SK-N-SH (cell line): ENCODE measurements at regions not wholly inside any gene's neighbourhood (a gene's known extent, or its start where the extent isn't known, plus 50 kb on each side); places are given as distances from the start of the nearest gene placed in this dataset.
"Not testable (repeated sequence)": the region's sequence is repeated elsewhere in the genome, so short reads cannot be mapped to it uniquely, and the experiment has no call there.

Source experiments
- CTCF ChIA-PET: fragments of 300-600, 350-600 bp; formaldehyde crosslinking; extraction: SDS; loops from one replicate; lab custom pipeline; 2021; lab: Yijun Ruan, JAX
- POLR2A ChIA-PET: fragments of 350-600 bp; sonication (Branson Sonifier 250); formaldehyde crosslinking; extraction: SDS; loops from one replicate; lab custom pipeline; 2020; ENCODE audit warnings: antibody characterized with exemption, inconsistent platforms; lab: Yijun Ruan, JAX
- DNase-seq: peaks from one replicate; pipeline ENCODE4 v3.0.0; 2012
- H2AFZ ChIP-seq: fragments of 200-600 bp; sonication (generic); 2 replicates; pipeline ENCODE4 v1.8.1; 2016; ENCODE audit warnings: antibody characterized with exemption, mild to moderate bottlenecking, low read depth
- H3F3A ChIP-seq: fragments of 200-600 bp; sonication (generic); replicated peaks from 2 replicates; pipeline ENCODE3; 2016; ENCODE audit warnings: antibody characterized with exemption, mild to moderate bottlenecking; ENCODE audit not compliant: insufficient read depth
- H3K27ac ChIP-seq, 2 experiments: fragments of 200-500 bp in 1 of 2; fragments of 200-600 bp in 1 of 2; sonication (Bioruptor generic) in 1 of 2; sonication (generic), shearing (Covaris generic) in 1 of 2; 2 replicates each; pipeline versions ENCODE4 v1.5.1 to v1.6.1; 2014 to 2016; ENCODE audit warnings: low read depth in 2 of 2, inconsistent platforms in 1 of 2, low read length in 1 of 2, mild to moderate bottlenecking in 1 of 2, mixed read lengths in 1 of 2
- H3K27me3 ChIP-seq: fragments of 200-600 bp; sonication (generic), shearing (Covaris generic); 2 replicates; pipeline ENCODE4 v1.6.1; 2016; ENCODE audit warnings: mixed run types; ENCODE audit not compliant: insufficient read depth
- H3K36me3 ChIP-seq, 2 experiments: fragments of 200-500 bp in 1 of 2; fragments of 200-600 bp in 1 of 2; sonication (Bioruptor generic) in 1 of 2; sonication (generic) in 1 of 2; replicated peaks in 1 of 2; 2 replicates each; pipeline versions ENCODE3 to v1.5.1; 2014 to 2016; ENCODE audit warnings: low read length in 1 of 2, mild to moderate bottlenecking in 1 of 2; ENCODE audit not compliant: insufficient read depth in 2 of 2, control insufficient read depth in 1 of 2
- H3K4me1 ChIP-seq, 2 experiments: fragments of 200-500 bp in 1 of 2; fragments of 200-600 bp in 1 of 2; sonication (Bioruptor generic) in 1 of 2; sonication (generic), shearing (Covaris generic) in 1 of 2; 2 replicates each; pipeline versions ENCODE4 v1.5.1 to v1.6.1; 2014 to 2016; ENCODE audit warnings: low read depth in 1 of 2, low read length in 1 of 2, mixed run types in 1 of 2; ENCODE audit not compliant: insufficient read depth in 2 of 2, control insufficient read depth in 1 of 2
- H3K4me2 ChIP-seq: fragments of 200-600 bp; sonication (generic), shearing (Covaris generic); 2 replicates; pipeline ENCODE4 v1.6.1; 2017; ENCODE audit warnings: mixed run types
- H3K4me3 ChIP-seq, 2 experiments: fragments of 200-500 bp in 1 of 2; fragments of 200-600 bp in 1 of 2; sonication (Bioruptor generic) in 1 of 2; sonication (generic), shearing (Covaris generic) in 1 of 2; 2 replicates each; pipeline versions ENCODE4 v1.5.1 to v1.8.1; 2014 to 2016; ENCODE audit warnings: low read depth in 2 of 2, inconsistent platforms in 1 of 2, low read length in 1 of 2, mild to moderate bottlenecking in 1 of 2, mixed read lengths in 1 of 2, moderate library complexity in 1 of 2
- H3K79me2 ChIP-seq: fragments of 200-600 bp; sonication (generic); 2 replicates; pipeline ENCODE4 v1.8.1; 2017; ENCODE audit warnings: mild to moderate bottlenecking; ENCODE audit not compliant: insufficient read depth
- H3K9ac ChIP-seq: fragments of 200-600 bp; sonication (generic); 2 replicates; pipeline ENCODE4 v1.6.1; 2017; ENCODE audit warnings: mixed run types
- H3K9me2 ChIP-seq: fragments of 200-600 bp; sonication (generic); 2 replicates; pipeline ENCODE4 v1.6.1; 2017; ENCODE audit warnings: mixed run types
- H3K9me3 ChIP-seq: fragments of 200-600 bp; sonication (generic); 2 replicates; pipeline ENCODE4 v1.6.1; 2017; ENCODE audit warnings: mixed run types, mild to moderate bottlenecking, moderate library complexity
- H4K20me1 ChIP-seq: fragments of 200-600 bp; sonication (generic); 2 replicates; pipeline ENCODE4 v1.6.1; 2017; ENCODE audit warnings: mild to moderate bottlenecking, mixed run types; ENCODE audit not compliant: insufficient read depth
- JUND ChIP-seq: IDR thresholded peaks from 2 replicates; pipeline ENCODE4 v1.4.0; 2012
- MXI1 ChIP-seq: IDR thresholded peaks from 2 replicates; pipeline ENCODE4 v1.6.1; 2012; ENCODE audit warnings: mild to moderate bottlenecking, low read depth, low read length, improper control_type of control experiment
- RFX5 ChIP-seq: IDR thresholded peaks from 2 replicates; pipeline ENCODE4 v1.6.1; 2012; ENCODE audit warnings: mild to moderate bottlenecking, improper control_type of control experiment, low read length
- RXRA ChIP-seq: IDR thresholded peaks from 2 replicates; pipeline ENCODE4 v1.4.0; 2012; ENCODE audit warnings: low read depth, mild to moderate bottlenecking, borderline replicate concordance
- WGBS: methylation state at CpG from one replicate; pipeline ENCODE4 v1.1.6; 2017; ENCODE audit warnings: low lambda C conversion rate; 5-methylcytosine and 5-hydroxymethylcytosine counted together
- TF ChIP-seq, protein P1 (sequence below): IDR thresholded peaks from 2 replicates; pipeline ENCODE4; 2012
- TF ChIP-seq, protein P2 (sequence below): fragments of 150-350 bp; IDR thresholded peaks from 2 replicates; pipeline ENCODE4 v1.6.1; 2017; ENCODE audit warnings: antibody characterized with exemption, low read length, low read depth, borderline replicate concordance
- TF ChIP-seq, protein P3 (sequence below): fragments of 200-600 bp; sonication (generic); IDR thresholded peaks from 2 replicates; pipeline ENCODE4 v1.6.1; 2017; ENCODE audit warnings: antibody characterized with exemption, mild to moderate bottlenecking, moderate library complexity
- TF ChIP-seq, protein P4 (sequence below): IDR thresholded peaks from 2 replicates; pipeline ENCODE4 v1.4.0; 2012; ENCODE audit warnings: low read depth, borderline replicate concordance

DNA sequence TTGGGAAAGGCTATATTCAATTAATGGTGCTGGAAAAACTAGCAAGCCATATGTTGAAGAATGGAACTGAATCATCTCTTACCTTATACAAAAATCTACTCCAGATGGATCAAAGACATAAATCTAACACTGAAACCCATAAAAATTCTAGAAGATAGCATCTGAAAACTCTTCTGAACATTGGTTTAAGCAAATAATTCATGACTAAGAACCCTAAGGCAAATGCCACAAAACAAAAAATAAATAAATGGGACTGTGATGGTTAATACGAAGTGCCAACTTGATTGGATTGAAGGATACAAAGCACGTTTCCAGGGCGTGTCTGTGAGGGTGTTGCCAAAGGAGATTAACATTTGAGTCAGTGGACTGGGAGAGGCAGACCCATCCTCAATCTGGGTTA lies 1130.0 kb downstream of the DNAJB9 start (continued):
- TF ChIP-seq, protein P1, sequence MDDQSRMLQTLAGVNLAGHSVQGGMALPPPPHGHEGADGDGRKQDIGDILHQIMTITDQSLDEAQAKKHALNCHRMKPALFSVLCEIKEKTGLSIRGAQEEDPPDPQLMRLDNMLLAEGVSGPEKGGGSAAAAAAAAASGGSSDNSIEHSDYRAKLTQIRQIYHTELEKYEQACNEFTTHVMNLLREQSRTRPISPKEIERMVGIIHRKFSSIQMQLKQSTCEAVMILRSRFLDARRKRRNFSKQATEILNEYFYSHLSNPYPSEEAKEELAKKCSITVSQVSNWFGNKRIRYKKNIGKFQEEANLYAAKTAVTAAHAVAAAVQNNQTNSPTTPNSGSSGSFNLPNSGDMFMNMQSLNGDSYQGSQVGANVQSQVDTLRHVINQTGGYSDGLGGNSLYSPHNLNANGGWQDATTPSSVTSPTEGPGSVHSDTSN, result no peak
- no peak for TF ChIP-seq JUND
- TF ChIP-seq, protein P2, sequence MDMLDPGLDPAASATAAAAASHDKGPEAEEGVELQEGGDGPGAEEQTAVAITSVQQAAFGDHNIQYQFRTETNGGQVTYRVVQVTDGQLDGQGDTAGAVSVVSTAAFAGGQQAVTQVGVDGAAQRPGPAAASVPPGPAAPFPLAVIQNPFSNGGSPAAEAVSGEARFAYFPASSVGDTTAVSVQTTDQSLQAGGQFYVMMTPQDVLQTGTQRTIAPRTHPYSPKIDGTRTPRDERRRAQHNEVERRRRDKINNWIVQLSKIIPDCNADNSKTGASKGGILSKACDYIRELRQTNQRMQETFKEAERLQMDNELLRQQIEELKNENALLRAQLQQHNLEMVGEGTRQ, result no peak
- TF ChIP-seq, protein P3, sequence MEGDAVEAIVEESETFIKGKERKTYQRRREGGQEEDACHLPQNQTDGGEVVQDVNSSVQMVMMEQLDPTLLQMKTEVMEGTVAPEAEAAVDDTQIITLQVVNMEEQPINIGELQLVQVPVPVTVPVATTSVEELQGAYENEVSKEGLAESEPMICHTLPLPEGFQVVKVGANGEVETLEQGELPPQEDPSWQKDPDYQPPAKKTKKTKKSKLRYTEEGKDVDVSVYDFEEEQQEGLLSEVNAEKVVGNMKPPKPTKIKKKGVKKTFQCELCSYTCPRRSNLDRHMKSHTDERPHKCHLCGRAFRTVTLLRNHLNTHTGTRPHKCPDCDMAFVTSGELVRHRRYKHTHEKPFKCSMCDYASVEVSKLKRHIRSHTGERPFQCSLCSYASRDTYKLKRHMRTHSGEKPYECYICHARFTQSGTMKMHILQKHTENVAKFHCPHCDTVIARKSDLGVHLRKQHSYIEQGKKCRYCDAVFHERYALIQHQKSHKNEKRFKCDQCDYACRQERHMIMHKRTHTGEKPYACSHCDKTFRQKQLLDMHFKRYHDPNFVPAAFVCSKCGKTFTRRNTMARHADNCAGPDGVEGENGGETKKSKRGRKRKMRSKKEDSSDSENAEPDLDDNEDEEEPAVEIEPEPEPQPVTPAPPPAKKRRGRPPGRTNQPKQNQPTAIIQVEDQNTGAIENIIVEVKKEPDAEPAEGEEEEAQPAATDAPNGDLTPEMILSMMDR, result no peak
- TF ChIP-seq, protein P4, sequence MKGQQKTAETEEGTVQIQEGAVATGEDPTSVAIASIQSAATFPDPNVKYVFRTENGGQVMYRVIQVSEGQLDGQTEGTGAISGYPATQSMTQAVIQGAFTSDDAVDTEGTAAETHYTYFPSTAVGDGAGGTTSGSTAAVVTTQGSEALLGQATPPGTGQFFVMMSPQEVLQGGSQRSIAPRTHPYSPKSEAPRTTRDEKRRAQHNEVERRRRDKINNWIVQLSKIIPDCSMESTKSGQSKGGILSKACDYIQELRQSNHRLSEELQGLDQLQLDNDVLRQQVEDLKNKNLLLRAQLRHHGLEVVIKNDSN, result no peak
- TF ChIP-seq RXRA, result no peak
- no peak for TF ChIP-seq MXI1
- no peak for TF ChIP-seq RFX5

DNA sequence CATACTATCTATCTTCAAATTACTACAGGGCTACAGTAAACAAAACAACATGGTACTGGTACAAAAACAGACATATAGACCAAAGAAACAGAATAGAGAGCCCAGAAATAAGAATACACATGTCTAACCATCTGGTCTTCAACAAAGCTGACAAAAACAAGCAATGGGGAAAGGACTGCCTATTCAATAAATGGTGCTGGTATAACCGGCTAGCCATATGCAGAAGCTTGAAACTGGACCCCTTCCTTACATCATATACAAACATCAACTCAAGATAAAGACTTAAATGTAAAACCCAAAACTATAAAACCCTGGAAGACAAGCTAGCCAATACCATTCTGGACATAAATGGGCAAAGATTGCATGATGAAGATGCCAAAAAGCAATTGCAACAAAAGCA lies 1143.7 kb downstream of the DNAJB9 start:
- H3F3A ChIP-seq, result no peaks in the 10 kb centered on the region
- H2AFZ ChIP-seq, result no peak overlapping the region
- CTCF ChIA-PET, result no interaction called here
- H3K9ac ChIP-seq, result no peak overlapping the region
- no peaks in the 10 kb centered on the region; a peak in 1 of 4 replicates for H3K4me1 ChIP-seq
- no peak overlapping the region for H3K4me3 ChIP-seq
- H3K36me3 ChIP-seq, result no peaks in the 10 kb centered on the region
- WGBS, result 23% methylated on average over 1 of the region's 1 CpG
- 0 out of 2 replicates have a peak, but pooled peaks cover 2% of the 10 kb centered on the region for H3K9me3 ChIP-seq
- no peaks in the 10 kb centered on the region; the same call in 1 of the 2 replicates for H3K9me2 ChIP-seq
- DNase-seq, result no peak
- POLR2A ChIA-PET, result no interaction called here
- no peak overlapping the region for H3K27ac ChIP-seq
- H3K4me2 ChIP-seq, result no peak overlapping the region
- TF ChIP-seq, protein P4, result no peak
- H3K79me2 ChIP-seq, result no peaks in the 10 kb centered on the region
- H4K20me1 ChIP-seq, result no peaks in the 10 kb centered on the region
- no peaks in the 10 kb centered on the region for H3K27me3 ChIP-seq

DNA sequence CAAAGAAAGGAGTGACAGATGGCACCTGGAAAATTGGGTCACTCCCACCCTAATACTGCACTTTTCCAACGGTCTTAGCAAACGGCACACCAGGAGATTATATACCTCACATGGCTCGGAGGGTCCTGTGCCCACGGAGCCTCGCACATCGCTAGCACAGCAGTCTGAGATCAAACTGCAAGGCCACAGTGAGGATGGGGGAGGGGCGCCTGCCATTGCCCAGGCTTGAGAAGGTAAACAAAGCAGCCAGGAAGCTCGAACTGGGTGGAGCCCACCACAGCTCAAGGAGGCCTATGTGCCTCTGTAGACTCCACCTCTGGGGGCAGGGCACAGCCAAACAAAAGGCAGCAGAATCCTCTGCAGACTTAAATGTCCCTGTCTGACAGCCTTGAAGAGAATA lies 1149.7 kb downstream of the DNAJB9 start:
- H3F3A ChIP-seq, H3K9me2 ChIP-seq, H3K79me2 ChIP-seq, H3K9ac ChIP-seq, H3K4me1 ChIP-seq, H3K36me3 ChIP-seq, DNase-seq, H3K27me3 ChIP-seq, H3K4me3 ChIP-seq, POLR2A ChIA-PET, H3K27ac ChIP-seq, H2AFZ ChIP-seq, H4K20me1 ChIP-seq, H3K9me3 ChIP-seq, CTCF ChIA-PET, H3K4me2 ChIP-seq: not testable (repeated sequence)
- WGBS, result 22% methylated on average over 8 of the region's 8 CpGs
